OCI-LY3 (cell line): ENCODE measurements at regions not wholly inside any gene's neighbourhood (a gene's known extent, or its start where the extent isn't known, plus 50 kb on each side); places are given as distances from the start of the nearest gene placed in this dataset.

Experiments
- H2AFZ ChIP-seq: fragments of 200-600, 300-600 bp; shearing (Covaris generic); 2 replicates; pipeline ENCODE4 v1.6.0; 2014; ENCODE audit warnings: antibody characterized with exemption, low read depth, low read length
- H3K27ac ChIP-seq: fragments of 200-600, 300-600 bp; sonication (generic); 2 replicates; pipeline ENCODE4 v1.5.1; 2014; ENCODE audit warnings: mild to moderate bottlenecking, low read length, moderate library complexity, mixed read lengths
- H3K27me3 ChIP-seq: fragments of 200-600, 300-600 bp; sonication (generic); 2 replicates; pipeline ENCODE4 v1.6.1; 2014; ENCODE audit warnings: low read depth, low read length, mixed read lengths
- H3K36me3 ChIP-seq: fragments of 200-600, 300-600 bp; sonication (generic); replicated peaks from 2 replicates; pipeline ENCODE3; 2014; ENCODE audit warnings: low read depth, low read length, mixed read lengths
- H3K4me1 ChIP-seq: fragments of 300-600, 200-600 bp; sonication (generic); 2 replicates; pipeline ENCODE4 v1.6.1; 2014; ENCODE audit warnings: low read length, mixed read lengths
- H3K4me2 ChIP-seq: fragments of 200-600, 300-600 bp; sonication (generic); 2 replicates; pipeline ENCODE4 v1.6.1; 2014; ENCODE audit warnings: low read length, mixed read lengths
- H3K4me3 ChIP-seq: fragments of 300-600, 200-600 bp; sonication (generic); 2 replicates; pipeline ENCODE4 v1.5.1; 2014; ENCODE audit warnings: antibody characterized with exemption, mild to moderate bottlenecking, low read length, moderate library complexity
- H3K79me2 ChIP-seq: fragments of 300-600, 200-600 bp; shearing (Covaris generic); 2 replicates; pipeline ENCODE4 v1.6.1; 2014; ENCODE audit warnings: mild to moderate bottlenecking, low read length, mixed read lengths
- H3K9ac ChIP-seq: fragments of 300-600, 200-600 bp; shearing (Covaris generic); 2 replicates; pipeline ENCODE4 v1.6.0; 2014; ENCODE audit warnings: mild to moderate bottlenecking, low read length, moderate library complexity
- H3K9me3 ChIP-seq: fragments of 200-600, 300-600 bp; shearing (Covaris generic); 2 replicates; pipeline ENCODE4 v1.6.1; 2014; ENCODE audit warnings: low read length, mixed read lengths; ENCODE audit not compliant: insufficient read depth
- H4K20me1 ChIP-seq: fragments of 200-600, 300-600 bp; sonication (generic); 2 replicates; pipeline ENCODE4 v1.6.1; 2016; ENCODE audit warnings: low read length, mixed read lengths; ENCODE audit not compliant: insufficient read depth
- EZH2phosphoT487 ChIP-seq: fragments of 200-600 bp; shearing (Covaris generic); IDR thresholded peaks from 2 replicates; pipeline ENCODE4 v1.6.1; 2018; ENCODE audit warnings: antibody characterized with exemption, mixed run types, low read depth
- TF ChIP-seq, protein P1 (sequence below): fragments of 200-600, 300-600 bp; sonication (generic); IDR thresholded peaks from 2 replicates; pipeline ENCODE4 v1.5.1; 2014; ENCODE audit warnings: antibody characterized with exemption, low read length, low read depth

- H2AFZ ChIP-seq, result no peak overlapping the region
- TF ChIP-seq, protein P1, sequence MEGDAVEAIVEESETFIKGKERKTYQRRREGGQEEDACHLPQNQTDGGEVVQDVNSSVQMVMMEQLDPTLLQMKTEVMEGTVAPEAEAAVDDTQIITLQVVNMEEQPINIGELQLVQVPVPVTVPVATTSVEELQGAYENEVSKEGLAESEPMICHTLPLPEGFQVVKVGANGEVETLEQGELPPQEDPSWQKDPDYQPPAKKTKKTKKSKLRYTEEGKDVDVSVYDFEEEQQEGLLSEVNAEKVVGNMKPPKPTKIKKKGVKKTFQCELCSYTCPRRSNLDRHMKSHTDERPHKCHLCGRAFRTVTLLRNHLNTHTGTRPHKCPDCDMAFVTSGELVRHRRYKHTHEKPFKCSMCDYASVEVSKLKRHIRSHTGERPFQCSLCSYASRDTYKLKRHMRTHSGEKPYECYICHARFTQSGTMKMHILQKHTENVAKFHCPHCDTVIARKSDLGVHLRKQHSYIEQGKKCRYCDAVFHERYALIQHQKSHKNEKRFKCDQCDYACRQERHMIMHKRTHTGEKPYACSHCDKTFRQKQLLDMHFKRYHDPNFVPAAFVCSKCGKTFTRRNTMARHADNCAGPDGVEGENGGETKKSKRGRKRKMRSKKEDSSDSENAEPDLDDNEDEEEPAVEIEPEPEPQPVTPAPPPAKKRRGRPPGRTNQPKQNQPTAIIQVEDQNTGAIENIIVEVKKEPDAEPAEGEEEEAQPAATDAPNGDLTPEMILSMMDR, result no peak
- TF ChIP-seq EZH2phosphoT487, result no peak
- no peak overlapping the region for H3K9ac ChIP-seq
- H3K4me3 ChIP-seq, result no peak overlapping the region
- no peak overlapping the region for H3K4me2 ChIP-seq
- no peak overlapping the region for H3K27ac ChIP-seq
- H3K9me3 ChIP-seq, result no peaks in the 10 kb centered on the region
- peaks cover 4% of the 10 kb centered on the region; the same call in 1 of the 2 replicates for H3K4me1 ChIP-seq
- no peaks in the 10 kb centered on the region for H3K79me2 ChIP-seq
- H3K27me3 ChIP-seq, result no peaks in the 10 kb centered on the region
- H3K36me3 ChIP-seq, result no peaks in the 10 kb centered on the region
- H4K20me1 ChIP-seq, result no peaks in the 10 kb centered on the region
Observed at GRCh38 chr2:47257946-47258348, 81.6 kb upstream of the CALM2 start.

GRCh38 chr2:47256416-47257087 lies 80.2 kb upstream of the CALM2 start:
- no peaks in the 10 kb centered on the region for H4K20me1 ChIP-seq
- H3K4me3 ChIP-seq, result no peak overlapping the region
- no peaks in the 10 kb centered on the region for H3K9me3 ChIP-seq
- H3K9ac ChIP-seq, result no peak overlapping the region
- peaks cover 4% of the 10 kb centered on the region; the same call in 1 of the 2 replicates for H3K4me1 ChIP-seq
- TF ChIP-seq, protein P1, result no peak
- no peak for TF ChIP-seq EZH2phosphoT487
- H3K79me2 ChIP-seq, result no peaks in the 10 kb centered on the region
- no peak overlapping the region for H3K27ac ChIP-seq
- no peak overlapping the region for H2AFZ ChIP-seq
- H3K36me3 ChIP-seq, result no peaks in the 10 kb centered on the region
- H3K4me2 ChIP-seq, result no peak overlapping the region
- no peaks in the 10 kb centered on the region for H3K27me3 ChIP-seq

- Histone ChIP-seq H3K4me1 (peaks cover 4% of the 10 kb centered on the region; the same call in 1 of the 2 replicates), H3K27ac (no peak overlapping the region), H3K36me3 (no peaks in the 10 kb centered on the region), H3K9me3 (no peaks in the 10 kb centered on the region), H3K9ac (no peak overlapping the region), H4K20me1 (no peaks in the 10 kb centered on the region), H3K4me3 (no peak overlapping the region), H3K4me2 (no peak overlapping the region), H3K27me3 (no peaks in the 10 kb centered on the region), H3K79me2 (no peaks in the 10 kb centered on the region), H2AFZ (no peak overlapping the region)
- TF ChIP-seq EZH2phosphoT487, result no peak
- TF ChIP-seq, protein P1, result no peak
Observed at GRCh38 chr2:47255794-47256193, 79.5 kb upstream of the CALM2 start.

GRCh38 chr2:47254464-47254863 lies 78.2 kb upstream of the CALM2 start:
- peaks cover 4% of the 10 kb centered on the region; the same call in 1 of the 2 replicates for H3K4me1 ChIP-seq
- no peaks in the 10 kb centered on the region for H3K9me3 ChIP-seq
- no peak overlapping the region for H3K4me3 ChIP-seq
- no peak overlapping the region for H3K27ac ChIP-seq
- no peaks in the 10 kb centered on the region for H3K27me3 ChIP-seq
- no peak overlapping the region for H2AFZ ChIP-seq
- H3K79me2 ChIP-seq, result no peaks in the 10 kb centered on the region
- H4K20me1 ChIP-seq, result no peaks in the 10 kb centered on the region
- H3K4me2 ChIP-seq, result no peak overlapping the region
- TF ChIP-seq EZH2phosphoT487, result no peak
- TF ChIP-seq, protein P1, result no peak
- no peaks in the 10 kb centered on the region for H3K36me3 ChIP-seq
- no peak overlapping the region for H3K9ac ChIP-seq
